ENCODE measurements at regions not wholly inside any gene's neighbourhood (a gene's known extent, or its start where the extent isn't known, plus 50 kb on each side); places are given as distances from the start of the nearest gene placed in this dataset.

- Histone ChIP-seq H3K4me3 (no peak overlapping the region), H3K9me3 (no peaks in the 10 kb centered on the region), H3K36me3 (no peaks in the 10 kb centered on the region), H3K4me1 (no peaks in the 10 kb centered on the region), H3K27ac (no peak overlapping the region), H3K27me3 (no peaks in the 10 kb centered on the region)
- intact Hi-C loops (cut with DNase I): no loop called here
- no peak for DNase-seq
- no peak for TF ChIP-seq CTCF (IDR thresholded peaks at IDR 0.05)
- ATAC-seq: no peak
Observed at GRCh38 chr3:135558150-135558783, 407.3 kb upstream of the PPP2R3A start.

DNA sequence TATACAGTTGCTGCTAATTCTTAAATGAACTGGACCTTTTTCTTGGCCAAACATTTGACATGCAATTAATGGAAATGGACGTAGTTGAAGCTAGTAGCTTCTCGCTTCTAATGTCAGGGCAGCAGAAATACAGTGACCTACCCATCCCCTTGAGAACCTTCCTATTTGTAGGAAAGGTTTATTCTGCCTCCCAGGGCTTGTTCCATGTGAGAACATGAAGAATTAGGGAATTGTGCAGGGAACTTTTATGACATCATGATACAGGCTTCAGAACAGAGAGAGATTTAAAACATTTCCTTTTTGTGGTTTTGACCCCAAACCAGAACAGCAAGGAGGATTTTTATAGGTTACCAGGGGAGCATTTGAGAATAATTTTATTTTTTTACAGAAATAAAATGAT, 406.6 kb upstream of the PPP2R3A start:
- intact Hi-C loops (cut with DNase I): no loop called here
- H3K27me3 ChIP-seq: no peaks in the 10 kb centered on the region
- no peaks in the 10 kb centered on the region for H3K36me3 ChIP-seq
- TF ChIP-seq CTCF (IDR thresholded peaks at IDR 0.05): no peak
- H3K27ac ChIP-seq: no peak overlapping the region
- DNase-seq (no peak), ATAC-seq (no peak)
- no peaks in the 10 kb centered on the region for H3K4me1 ChIP-seq
- no peak overlapping the region for H3K4me3 ChIP-seq
- no peaks in the 10 kb centered on the region for H3K9me3 ChIP-seq

DNA sequence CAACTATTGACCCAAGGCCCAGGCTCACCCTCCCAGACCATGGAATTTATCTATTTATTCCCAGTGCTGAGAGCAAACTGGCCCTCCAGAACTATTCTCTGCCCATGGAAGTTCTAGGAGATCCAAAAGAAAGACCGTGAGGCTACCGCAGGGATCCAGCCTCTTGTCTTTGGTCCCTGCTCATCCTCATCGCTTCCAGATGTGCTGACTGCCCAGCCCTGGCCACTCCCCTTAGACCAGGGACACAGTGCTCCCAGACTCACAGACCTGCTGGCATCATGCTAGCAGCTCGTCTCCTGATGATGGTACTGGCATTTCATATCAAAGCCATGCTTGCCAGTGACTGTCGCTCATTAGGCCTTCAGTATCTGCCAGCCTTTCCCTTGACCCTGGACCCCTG, 405.7 kb upstream of the PPP2R3A start:
- no peaks in the 10 kb centered on the region for H3K27me3 ChIP-seq
- intact Hi-C loops (cut with DNase I): no loop called here
- H3K27ac ChIP-seq: no peak overlapping the region
- no peaks in the 10 kb centered on the region for H3K9me3 ChIP-seq
- no peaks in the 10 kb centered on the region for H3K36me3 ChIP-seq
- no peak overlapping the region for H3K4me3 ChIP-seq
- DNase-seq (no peak), ATAC-seq (no peak)
- TF ChIP-seq CTCF (IDR thresholded peaks at IDR 0.05): no peak
- H3K4me1 ChIP-seq: no peaks in the 10 kb centered on the region

DNA sequence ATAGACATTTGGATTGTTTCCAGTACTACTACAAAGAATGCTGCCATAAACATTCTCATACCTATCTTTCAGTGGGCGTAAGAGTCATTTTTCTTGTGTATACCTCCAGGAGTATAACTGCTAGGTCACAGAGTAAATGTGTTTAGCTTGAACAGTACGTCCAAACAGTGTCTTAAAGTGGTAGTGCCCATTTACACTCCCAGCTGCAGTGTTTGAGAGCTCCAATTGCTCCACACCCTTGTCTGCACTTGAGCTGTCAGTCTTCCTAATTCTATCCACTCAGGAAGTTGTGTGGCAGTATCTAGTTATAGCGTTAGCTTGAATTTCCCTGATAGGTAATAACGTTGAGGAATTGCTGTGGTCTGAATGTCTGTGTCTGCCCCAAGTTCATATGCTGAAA, 404.7 kb upstream of the PPP2R3A start:
- TF ChIP-seq CTCF (IDR thresholded peaks at IDR 0.05): no peak
- intact Hi-C loops (cut with DNase I): no loop called here
- no peaks in the 10 kb centered on the region for H3K27me3 ChIP-seq

DNA sequence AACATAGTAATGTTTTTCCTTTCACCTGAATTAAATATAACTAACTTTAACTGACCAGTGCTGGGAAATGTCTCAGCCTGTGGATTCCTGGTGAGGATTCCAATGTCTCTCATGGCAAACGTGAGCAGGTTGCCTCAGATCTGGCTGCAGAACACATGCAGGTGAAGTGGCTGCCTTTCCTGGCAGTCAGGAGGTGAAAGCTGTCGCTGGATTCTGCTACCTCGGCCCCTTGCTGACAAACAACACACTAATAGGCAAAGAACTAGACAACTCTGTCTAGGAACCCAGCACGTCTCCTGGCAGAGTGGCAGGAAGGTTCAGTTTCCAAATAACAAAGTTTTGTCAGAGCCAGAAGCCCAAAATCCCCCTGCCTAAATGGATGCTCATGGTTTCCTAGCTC, 400.8 kb upstream of the PPP2R3A start:
- no peaks in the 10 kb centered on the region for H3K4me1 ChIP-seq
- no peak overlapping the region for H3K4me3 ChIP-seq
- no peaks in the 10 kb centered on the region for H3K36me3 ChIP-seq
- no peak overlapping the region for H3K27ac ChIP-seq
- H3K9me3 ChIP-seq: no peaks in the 10 kb centered on the region
- intact Hi-C loops (cut with DNase I): no loop called here
- DNase-seq (no peak), ATAC-seq (no peak)
- no peaks in the 10 kb centered on the region for H3K27me3 ChIP-seq
- no peak for TF ChIP-seq CTCF (IDR thresholded peaks at IDR 0.05)

More for the DNA sequence above, 404.7 kb upstream of the PPP2R3A start:
- Histone ChIP-seq H3K4me3 (no peak overlapping the region), H3K27ac (no peak overlapping the region), H3K9me3 (no peaks in the 10 kb centered on the region), H3K4me1 (no peaks in the 10 kb centered on the region), H3K36me3 (no peaks in the 10 kb centered on the region)
- DNase-seq (no peak), ATAC-seq (no peak)
